Right lobe of liver (tissue), 6 donors: ENCODE measurements at regions not wholly inside any gene's neighbourhood (a gene's known extent, or its start where the extent isn't known, plus 50 kb on each side); places are given as distances from the start of the nearest gene placed in this dataset.

Source experiments
- ATAC-seq, 4 donors: fragments of 200-7000 bp; cut with Tn5 transposase; one replicate each; pipeline ENCODE4 v1.9.1; 2020; ENCODE audit warnings: mild to moderate bottlenecking in 4 of 4, moderate library complexity in 4 of 4
- DNase-seq, 3 donors: peaks; one replicate each; pipeline ENCODE4 v3.0.0-alpha.2; 2020
- H3K27ac ChIP-seq, 3 donors: fragments of 200-600 bp; one replicate each; pipeline ENCODE4 v1.8.0; 2022
- H3K27me3 ChIP-seq, 2 donors: fragments of 200-600 bp; one replicate each; pipeline ENCODE4 v1.8.0; 2022
- H3K36me3 ChIP-seq, 4 donors: fragments of 200-600 bp; sonication (generic) in 1 of 4; one replicate each; pipeline versions ENCODE4 v1.5.1 to v1.8.0; 2017 to 2022; ENCODE audit warnings: control low read depth in 1 of 4
- H3K4me1 ChIP-seq, 4 donors: fragments of 200-600 bp; sonication (generic) in 1 of 4; one replicate each; pipeline versions ENCODE4 v1.5.1 to v1.8.0; 2017 to 2022; ENCODE audit warnings: control low read depth in 1 of 4
- H3K4me3 ChIP-seq, 3 donors: fragments of 200-600 bp; one replicate each; pipeline ENCODE4 v1.8.0; 2022
- H3K9me3 ChIP-seq, 4 donors: fragments of 200-600 bp; sonication (generic) in 1 of 4; one replicate each; pipeline versions ENCODE4 v1.5.1 to v1.8.0; 2017 to 2022; ENCODE audit warnings: control low read depth in 1 of 4
- POLR2A ChIP-seq: fragments of 450-650 bp; IDR thresholded peaks from one replicate; pipeline ENCODE4 v1.6.1; 2017; ENCODE audit warnings: antibody characterized with exemption, mild to moderate bottlenecking
- WGBS: methylation state at CpG from one replicate; pipeline ENCODE4 v1.1.6; 2018; ENCODE audit warnings: low coverage, low lambda C conversion rate; ENCODE audit not compliant: insufficient coverage; ENCODE audit errors: missing lambda C conversion rate; 5-methylcytosine and 5-hydroxymethylcytosine counted together
- intact Hi-C, 2 donors: fragments of 100-400 bp; cut with DNase I; formaldehyde crosslinking; loops; one replicate each; pipeline versions ENCODE4 v1.11.2 to v1.14.1; 2022
- TF ChIP-seq, protein P1 (sequence below), 4 donors: fragments of 200-600 bp in 3 of 4; fragments of 450-650 bp in 1 of 4; IDR thresholded peaks; one replicate each; pipeline versions ENCODE4 v1.5.1 to v1.8.0; 2016 to 2022; ENCODE audit warnings: antibody characterized with exemption in 4 of 4, mild to moderate bottlenecking in 2 of 4
- donor health status: DM: no; HTN: yes; CAD: no.
- donor health status: DM: no; HTN: no; CAD: no.
- donor health status: DM: no; HTN: no; CAD: no.
- donor health status: DM: no; HTN: yes; CAD: no.
- donor health status: DM: no; HTN: yes; CAD: no.

GRCh38 chr4:114479595-114479994 is 119.0 kb upstream of the UGT8 start:
- intact Hi-C loops = no loop called here
- WGBS = 52% methylated on average over 3 of the region's 3 CpGs
- DNase-seq (no peak), ATAC-seq (no peak)
- Histone ChIP-seq H3K4me1 (no peaks in the 10 kb centered on the region), H3K4me3 (no peak overlapping the region), H3K36me3 (no peaks in the 10 kb centered on the region), H3K27me3 (no peaks in the 10 kb centered on the region), H3K27ac (no peak overlapping the region), H3K9me3 (no peaks in the 10 kb centered on the region)
- TF ChIP-seq, protein P1, sequence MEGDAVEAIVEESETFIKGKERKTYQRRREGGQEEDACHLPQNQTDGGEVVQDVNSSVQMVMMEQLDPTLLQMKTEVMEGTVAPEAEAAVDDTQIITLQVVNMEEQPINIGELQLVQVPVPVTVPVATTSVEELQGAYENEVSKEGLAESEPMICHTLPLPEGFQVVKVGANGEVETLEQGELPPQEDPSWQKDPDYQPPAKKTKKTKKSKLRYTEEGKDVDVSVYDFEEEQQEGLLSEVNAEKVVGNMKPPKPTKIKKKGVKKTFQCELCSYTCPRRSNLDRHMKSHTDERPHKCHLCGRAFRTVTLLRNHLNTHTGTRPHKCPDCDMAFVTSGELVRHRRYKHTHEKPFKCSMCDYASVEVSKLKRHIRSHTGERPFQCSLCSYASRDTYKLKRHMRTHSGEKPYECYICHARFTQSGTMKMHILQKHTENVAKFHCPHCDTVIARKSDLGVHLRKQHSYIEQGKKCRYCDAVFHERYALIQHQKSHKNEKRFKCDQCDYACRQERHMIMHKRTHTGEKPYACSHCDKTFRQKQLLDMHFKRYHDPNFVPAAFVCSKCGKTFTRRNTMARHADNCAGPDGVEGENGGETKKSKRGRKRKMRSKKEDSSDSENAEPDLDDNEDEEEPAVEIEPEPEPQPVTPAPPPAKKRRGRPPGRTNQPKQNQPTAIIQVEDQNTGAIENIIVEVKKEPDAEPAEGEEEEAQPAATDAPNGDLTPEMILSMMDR (IDR thresholded peaks at IDR 0.05) = no peak
- no peak for TF ChIP-seq POLR2A

GRCh38 chr4:114481856-114482255 is 116.8 kb upstream of the UGT8 start:
- no peaks in the 10 kb centered on the region for H3K9me3 ChIP-seq
- intact Hi-C loops = no loop called here
- no peak overlapping the region for H3K27ac ChIP-seq
- ATAC-seq = peak in 1 of 4 donors; percentile 21
- no peaks in the 10 kb centered on the region for H3K36me3 ChIP-seq
- H3K4me1 ChIP-seq = no peaks in the 10 kb centered on the region
- no peaks in the 10 kb centered on the region for H3K27me3 ChIP-seq
- no peak for TF ChIP-seq POLR2A
- TF ChIP-seq, protein P1 (IDR thresholded peaks at IDR 0.05) = no peak
- DNase-seq = no peak
- 79% methylated on average over 7 of the region's 18 CpGs for WGBS
- H3K4me3 ChIP-seq = no peak overlapping the region

GRCh38 chr4:114487101-114487500 is 111.5 kb upstream of the UGT8 start:
- Histone ChIP-seq H3K4me1 (no peaks in the 10 kb centered on the region), H3K4me3 (no peak overlapping the region), H3K27me3 (no peaks in the 10 kb centered on the region), H3K9me3 (no peaks in the 10 kb centered on the region), H3K36me3 (no peaks in the 10 kb centered on the region), H3K27ac (no peak overlapping the region)
- intact Hi-C loops = no loop called here
- ATAC-seq (no peak), DNase-seq (no peak)
- TF ChIP-seq, protein P1 (IDR thresholded peaks at IDR 0.05) = no peak
- TF ChIP-seq POLR2A = no peak
- WGBS = 75% methylated on average over 3 of the region's 3 CpGs

- DNase-seq = no peak
- intact Hi-C loops = no loop called here
- H3K4me3 ChIP-seq = no peak overlapping the region
Measured at GRCh38 chr4:114488301-114488982, 110.2 kb upstream of the UGT8 start.

More at GRCh38 chr4:114488301-114488982, 110.2 kb upstream of the UGT8 start:
- H3K4me1 ChIP-seq = no peaks in the 10 kb centered on the region
- no peak overlapping the region for H3K27ac ChIP-seq
- H3K9me3 ChIP-seq = no peaks in the 10 kb centered on the region
- TF ChIP-seq, protein P1 (IDR thresholded peaks at IDR 0.05) = no peak
- no peak for TF ChIP-seq POLR2A
- H3K36me3 ChIP-seq = no peaks in the 10 kb centered on the region
- WGBS = 54% methylated on average over 3 of the region's 3 CpGs
- H3K27me3 ChIP-seq = no peaks in the 10 kb centered on the region
- no peak for ATAC-seq
